SK-N-SH (cell line): ENCODE measurements at regions not wholly inside any gene's neighbourhood (a gene's known extent, or its start where the extent isn't known, plus 50 kb on each side); places are given as distances from the start of the nearest gene placed in this dataset.

Experiments used
- EP300 ChIP-seq, 2 experiments: IDR thresholded peaks; 2 replicates each; pipeline versions ENCODE4 v1.4.0 to v1.6.1; 2012; ENCODE audit warnings: borderline replicate concordance in 1 of 2, low read depth in 1 of 2, low read length in 1 of 2
- EZH2phosphoT487 ChIP-seq: fragments of 200-600 bp; sonication (generic); IDR thresholded peaks from 2 replicates; pipeline ENCODE4 v1.6.1; 2017; ENCODE audit warnings: low read depth, mixed run types, mild to moderate bottlenecking, antibody characterized with exemption, moderate library complexity, borderline replicate concordance
- GATA2 ChIP-seq: sonication (generic); formaldehyde crosslinking; IDR thresholded peaks from 2 replicates; pipeline ENCODE4 v1.5.0; 2020; ENCODE audit warnings: mild to moderate bottlenecking, missing genetic modification reagents
- JUND ChIP-seq: IDR thresholded peaks from 2 replicates; pipeline ENCODE4 v1.4.0; 2012
- POLR2AphosphoS5 ChIP-seq: IDR thresholded peaks from 2 replicates; pipeline ENCODE4 v1.6.1; 2012; ENCODE audit warnings: low read depth, low read length
- RAD21 ChIP-seq: IDR thresholded peaks from 2 replicates; pipeline ENCODE4 v1.6.1; 2012; ENCODE audit warnings: mild to moderate bottlenecking, low read length
- RXRA ChIP-seq: IDR thresholded peaks from 2 replicates; pipeline ENCODE4 v1.4.0; 2012; ENCODE audit warnings: low read depth, mild to moderate bottlenecking, borderline replicate concordance
- TAF1 ChIP-seq: IDR thresholded peaks from 2 replicates; pipeline ENCODE4 v1.6.1; 2012; ENCODE audit warnings: low read depth, mild to moderate bottlenecking, low read length, moderate library complexity, borderline replicate concordance
- YY1 ChIP-seq: IDR thresholded peaks from 2 replicates; pipeline ENCODE4 v1.4.0; 2012; ENCODE audit warnings: low read depth, mild to moderate bottlenecking
- TF ChIP-seq, protein P1 (sequence below): fragments of 150-350 bp; IDR thresholded peaks from 2 replicates; pipeline ENCODE4 v1.6.1; 2017; ENCODE audit warnings: antibody characterized with exemption, low read length, low read depth, borderline replicate concordance
- TF ChIP-seq, protein P2 (sequence below): fragments of 200-600 bp; sonication (generic); IDR thresholded peaks from 2 replicates; pipeline ENCODE4 v1.6.1; 2017; ENCODE audit warnings: antibody characterized with exemption, mild to moderate bottlenecking, moderate library complexity
- TF ChIP-seq, protein P3 (sequence below): IDR thresholded peaks from 2 replicates; pipeline ENCODE4 v1.6.1; 2012; ENCODE audit warnings: mild to moderate bottlenecking, low read depth, low read length, moderate library complexity
- TF ChIP-seq, protein P4 (sequence below): IDR thresholded peaks from 2 replicates; pipeline ENCODE4 v1.4.0; 2012; ENCODE audit warnings: low read depth, borderline replicate concordance
- TF ChIP-seq, protein P5 (sequence below): IDR thresholded peaks from 2 replicates; pipeline ENCODE4 v1.4.0; 2012; ENCODE audit warnings: low read depth

DNA sequence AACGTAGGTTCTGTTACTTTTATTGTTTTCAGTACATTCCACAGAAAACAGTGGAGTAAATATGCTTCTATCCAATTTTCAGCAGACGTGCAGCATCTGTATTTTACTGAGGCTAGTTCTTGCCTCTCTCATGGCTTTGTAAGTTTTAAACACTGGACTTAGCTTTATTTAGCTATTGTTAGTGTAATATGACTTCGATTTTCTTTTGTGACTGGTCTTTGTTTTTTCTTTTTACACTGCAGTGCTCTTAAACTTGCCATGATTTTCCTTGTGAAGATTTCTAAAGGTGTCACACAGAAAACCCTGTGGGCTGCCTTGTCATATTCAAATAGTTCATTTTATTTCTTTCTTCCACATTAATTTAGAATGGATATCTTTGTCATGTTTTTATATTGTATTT is 1234.9 kb upstream of the CITED2 start:
- TF ChIP-seq, protein P1, sequence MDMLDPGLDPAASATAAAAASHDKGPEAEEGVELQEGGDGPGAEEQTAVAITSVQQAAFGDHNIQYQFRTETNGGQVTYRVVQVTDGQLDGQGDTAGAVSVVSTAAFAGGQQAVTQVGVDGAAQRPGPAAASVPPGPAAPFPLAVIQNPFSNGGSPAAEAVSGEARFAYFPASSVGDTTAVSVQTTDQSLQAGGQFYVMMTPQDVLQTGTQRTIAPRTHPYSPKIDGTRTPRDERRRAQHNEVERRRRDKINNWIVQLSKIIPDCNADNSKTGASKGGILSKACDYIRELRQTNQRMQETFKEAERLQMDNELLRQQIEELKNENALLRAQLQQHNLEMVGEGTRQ: no peak
- TF ChIP-seq, protein P2, sequence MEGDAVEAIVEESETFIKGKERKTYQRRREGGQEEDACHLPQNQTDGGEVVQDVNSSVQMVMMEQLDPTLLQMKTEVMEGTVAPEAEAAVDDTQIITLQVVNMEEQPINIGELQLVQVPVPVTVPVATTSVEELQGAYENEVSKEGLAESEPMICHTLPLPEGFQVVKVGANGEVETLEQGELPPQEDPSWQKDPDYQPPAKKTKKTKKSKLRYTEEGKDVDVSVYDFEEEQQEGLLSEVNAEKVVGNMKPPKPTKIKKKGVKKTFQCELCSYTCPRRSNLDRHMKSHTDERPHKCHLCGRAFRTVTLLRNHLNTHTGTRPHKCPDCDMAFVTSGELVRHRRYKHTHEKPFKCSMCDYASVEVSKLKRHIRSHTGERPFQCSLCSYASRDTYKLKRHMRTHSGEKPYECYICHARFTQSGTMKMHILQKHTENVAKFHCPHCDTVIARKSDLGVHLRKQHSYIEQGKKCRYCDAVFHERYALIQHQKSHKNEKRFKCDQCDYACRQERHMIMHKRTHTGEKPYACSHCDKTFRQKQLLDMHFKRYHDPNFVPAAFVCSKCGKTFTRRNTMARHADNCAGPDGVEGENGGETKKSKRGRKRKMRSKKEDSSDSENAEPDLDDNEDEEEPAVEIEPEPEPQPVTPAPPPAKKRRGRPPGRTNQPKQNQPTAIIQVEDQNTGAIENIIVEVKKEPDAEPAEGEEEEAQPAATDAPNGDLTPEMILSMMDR: no peak
- TF ChIP-seq EZH2phosphoT487 (no peak), TAF1 (no peak), YY1 (no peak), RXRA (no peak), POLR2AphosphoS5 (no peak), EP300 (IDR thresholded peaks at IDR 0.05; ENCODE audit: borderline replicate concordance in 1 of 2, low read depth in 1 of 2, low read length in 1 of 2) (no peak), GATA2 (CRISPR knock-in tag) (no peak), JUND (no peak), RAD21 (no peak)
- TF ChIP-seq, protein P3, sequence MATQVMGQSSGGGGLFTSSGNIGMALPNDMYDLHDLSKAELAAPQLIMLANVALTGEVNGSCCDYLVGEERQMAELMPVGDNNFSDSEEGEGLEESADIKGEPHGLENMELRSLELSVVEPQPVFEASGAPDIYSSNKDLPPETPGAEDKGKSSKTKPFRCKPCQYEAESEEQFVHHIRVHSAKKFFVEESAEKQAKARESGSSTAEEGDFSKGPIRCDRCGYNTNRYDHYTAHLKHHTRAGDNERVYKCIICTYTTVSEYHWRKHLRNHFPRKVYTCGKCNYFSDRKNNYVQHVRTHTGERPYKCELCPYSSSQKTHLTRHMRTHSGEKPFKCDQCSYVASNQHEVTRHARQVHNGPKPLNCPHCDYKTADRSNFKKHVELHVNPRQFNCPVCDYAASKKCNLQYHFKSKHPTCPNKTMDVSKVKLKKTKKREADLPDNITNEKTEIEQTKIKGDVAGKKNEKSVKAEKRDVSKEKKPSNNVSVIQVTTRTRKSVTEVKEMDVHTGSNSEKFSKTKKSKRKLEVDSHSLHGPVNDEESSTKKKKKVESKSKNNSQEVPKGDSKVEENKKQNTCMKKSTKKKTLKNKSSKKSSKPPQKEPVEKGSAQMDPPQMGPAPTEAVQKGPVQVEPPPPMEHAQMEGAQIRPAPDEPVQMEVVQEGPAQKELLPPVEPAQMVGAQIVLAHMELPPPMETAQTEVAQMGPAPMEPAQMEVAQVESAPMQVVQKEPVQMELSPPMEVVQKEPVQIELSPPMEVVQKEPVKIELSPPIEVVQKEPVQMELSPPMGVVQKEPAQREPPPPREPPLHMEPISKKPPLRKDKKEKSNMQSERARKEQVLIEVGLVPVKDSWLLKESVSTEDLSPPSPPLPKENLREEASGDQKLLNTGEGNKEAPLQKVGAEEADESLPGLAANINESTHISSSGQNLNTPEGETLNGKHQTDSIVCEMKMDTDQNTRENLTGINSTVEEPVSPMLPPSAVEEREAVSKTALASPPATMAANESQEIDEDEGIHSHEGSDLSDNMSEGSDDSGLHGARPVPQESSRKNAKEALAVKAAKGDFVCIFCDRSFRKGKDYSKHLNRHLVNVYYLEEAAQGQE: no peak
- TF ChIP-seq, protein P4, sequence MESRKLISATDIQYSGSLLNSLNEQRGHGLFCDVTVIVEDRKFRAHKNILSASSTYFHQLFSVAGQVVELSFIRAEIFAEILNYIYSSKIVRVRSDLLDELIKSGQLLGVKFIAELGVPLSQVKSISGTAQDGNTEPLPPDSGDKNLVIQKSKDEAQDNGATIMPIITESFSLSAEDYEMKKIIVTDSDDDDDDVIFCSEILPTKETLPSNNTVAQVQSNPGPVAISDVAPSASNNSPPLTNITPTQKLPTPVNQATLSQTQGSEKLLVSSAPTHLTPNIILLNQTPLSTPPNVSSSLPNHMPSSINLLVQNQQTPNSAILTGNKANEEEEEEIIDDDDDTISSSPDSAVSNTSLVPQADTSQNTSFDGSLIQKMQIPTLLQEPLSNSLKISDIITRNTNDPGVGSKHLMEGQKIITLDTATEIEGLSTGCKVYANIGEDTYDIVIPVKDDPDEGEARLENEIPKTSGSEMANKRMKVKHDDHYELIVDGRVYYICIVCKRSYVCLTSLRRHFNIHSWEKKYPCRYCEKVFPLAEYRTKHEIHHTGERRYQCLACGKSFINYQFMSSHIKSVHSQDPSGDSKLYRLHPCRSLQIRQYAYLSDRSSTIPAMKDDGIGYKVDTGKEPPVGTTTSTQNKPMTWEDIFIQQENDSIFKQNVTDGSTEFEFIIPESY: no peak
- TF ChIP-seq, protein P5, sequence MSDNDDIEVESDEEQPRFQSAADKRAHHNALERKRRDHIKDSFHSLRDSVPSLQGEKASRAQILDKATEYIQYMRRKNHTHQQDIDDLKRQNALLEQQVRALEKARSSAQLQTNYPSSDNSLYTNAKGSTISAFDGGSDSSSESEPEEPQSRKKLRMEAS: no peak
